ENCODE measurements at regions not wholly inside any gene's neighbourhood (a gene's known extent, or its start where the extent isn't known, plus 50 kb on each side); places are given as distances from the start of the nearest gene placed in this dataset.

DNA sequence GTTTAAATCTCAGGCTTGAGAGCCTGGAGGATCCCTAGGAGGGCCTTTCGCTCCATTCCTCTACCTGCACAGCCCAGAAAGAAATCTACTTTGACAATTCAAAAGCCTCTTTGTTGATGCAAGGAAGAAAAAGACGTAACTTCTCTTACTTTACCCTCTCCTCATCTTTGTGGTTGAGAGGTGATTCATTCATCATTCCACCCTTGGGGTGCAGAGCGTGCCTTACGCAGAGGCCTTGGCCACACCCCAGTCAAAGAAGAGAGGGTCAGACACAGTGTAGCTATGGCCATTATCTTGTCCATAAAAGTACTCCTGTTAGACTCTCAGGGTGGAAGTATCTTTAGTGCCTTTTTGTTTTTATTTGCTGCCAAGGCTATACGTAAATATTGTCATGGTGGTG is 184.0 kb downstream of the IRS2 start:
- FAIRE-seq, result no peak
- DNase-seq (ENCODE audit: low spot score), result no peak

GRCh38 chr13:109599901-109600657 is 186.3 kb downstream of the IRS2 start:
- DNase-seq (ENCODE audit: low spot score) (no peak), FAIRE-seq (no peak)

GRCh38 chr13:109595471-109595870 is 190.9 kb downstream of the IRS2 start:
- no peak for FAIRE-seq
- DNase-seq (ENCODE audit: low spot score), result no peak

DNA sequence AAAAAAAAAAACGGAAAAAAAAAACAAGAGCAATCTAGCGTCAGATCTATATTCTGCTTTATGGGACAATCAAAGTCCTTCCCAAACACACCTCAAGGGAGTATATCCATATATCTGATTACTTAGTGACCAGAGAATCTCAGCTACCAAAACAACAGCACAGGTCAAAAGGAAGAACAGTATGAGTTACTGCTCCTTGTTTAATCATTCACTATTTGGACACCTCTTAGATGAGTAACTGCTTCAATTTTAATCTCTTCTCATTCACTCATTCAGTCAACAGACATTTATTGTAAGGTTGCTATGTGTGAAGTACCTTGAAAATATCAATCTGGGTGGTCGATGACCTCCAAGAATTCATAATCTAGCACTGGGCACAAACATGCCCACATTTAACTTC is 193.2 kb downstream of the IRS2 start:
- no peak for FAIRE-seq

GRCh38 chr13:109592770-109593169 is 193.6 kb downstream of the IRS2 start:
- DNase-seq (ENCODE audit: low spot score) (no peak), FAIRE-seq (no peak)

More for the DNA sequence above, 193.2 kb downstream of the IRS2 start:
- no peak for DNase-seq (ENCODE audit: low spot score)

DNA sequence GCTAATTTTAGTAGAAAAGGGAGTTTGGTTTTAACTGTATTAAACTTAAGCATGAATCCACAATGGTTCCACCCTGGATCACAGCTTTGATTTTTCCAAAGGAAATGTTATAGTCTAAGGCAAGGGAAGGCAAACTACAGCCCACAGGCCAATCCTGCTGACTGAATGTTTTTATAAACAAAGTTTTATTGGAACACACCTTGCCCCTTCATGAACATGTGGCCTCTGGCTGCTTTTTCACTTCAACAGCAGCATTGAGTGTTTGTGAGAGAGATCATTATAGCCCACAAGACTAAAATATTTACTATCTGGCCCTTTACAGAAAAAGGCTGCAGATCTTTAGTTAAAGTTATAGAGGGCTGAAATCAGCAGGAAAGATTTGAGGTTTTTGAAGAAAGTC is 198.7 kb downstream of the IRS2 start:
- FAIRE-seq, result no peak
- no peak for DNase-seq (ENCODE audit: low spot score)

- no peak for FAIRE-seq
- DNase-seq (ENCODE audit: low spot score), result no peak
These were observed 199.7 kb downstream of the IRS2 start for GRCh38 chr13:109586509-109587346.

GRCh38 chr13:109584844-109585361 is 201.5 kb downstream of the IRS2 start:
- DNase-seq (ENCODE audit: low spot score) (no peak), FAIRE-seq (no peak)

- FAIRE-seq, result no peak
- DNase-seq (ENCODE audit: low spot score), result no peak
These were observed 209.1 kb downstream of the IRS2 start for GRCh38 chr13:109577191-109577700.

GRCh38 chr13:109576331-109576813 is 210.0 kb downstream of the IRS2 start:
- DNase-seq (ENCODE audit: low spot score), result no peak
- FAIRE-seq, result no peak

DNA sequence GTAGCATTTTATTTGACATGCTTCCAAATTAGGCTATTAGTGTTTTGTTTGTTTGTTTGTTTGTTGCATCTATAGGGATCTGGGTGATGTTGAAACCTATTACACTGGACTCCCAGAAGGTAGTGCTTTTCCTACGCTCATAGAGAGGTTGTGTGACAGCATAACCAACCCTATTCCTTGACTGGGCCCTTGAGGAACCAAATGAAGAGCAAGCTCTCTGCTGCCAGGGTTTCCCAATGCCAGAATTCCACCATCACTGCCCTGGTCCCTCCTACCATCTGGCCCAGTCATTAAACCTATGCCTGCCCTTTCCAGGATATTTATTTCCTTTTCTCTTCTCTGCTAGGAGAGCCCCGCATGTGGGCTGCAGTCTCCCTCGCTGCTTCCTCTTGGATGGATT is 210.6 kb downstream of the IRS2 start:
- FAIRE-seq (no peak), DNase-seq (ENCODE audit: low spot score) (no peak)

DNA sequence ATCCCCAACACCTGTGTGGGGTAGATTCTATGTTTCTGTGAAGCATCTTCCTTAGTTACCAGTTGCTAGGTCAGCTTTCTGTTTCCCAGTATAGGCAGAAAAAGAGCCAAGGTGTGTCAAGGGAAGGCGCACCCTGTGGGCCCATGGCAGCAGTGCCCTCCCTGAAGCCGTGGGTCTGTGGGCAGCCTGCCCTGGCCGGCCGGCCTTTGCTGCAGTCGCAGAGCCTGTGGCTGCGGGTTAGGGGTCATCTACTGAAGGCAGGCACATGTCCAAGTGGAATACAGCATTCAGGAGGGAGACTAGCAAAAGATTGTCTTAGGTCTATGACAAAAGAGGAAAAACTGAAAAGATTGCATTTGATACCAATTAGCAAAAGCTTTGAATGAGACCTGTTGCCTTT is 214.0 kb downstream of the IRS2 start:
- FAIRE-seq, result no peak
- no peak for DNase-seq (ENCODE audit: low spot score)

GRCh38 chr13:109569958-109570711 is 216.2 kb downstream of the IRS2 start:
- no peak for DNase-seq (ENCODE audit: low spot score)
- no peak for FAIRE-seq

- DNase-seq (ENCODE audit: low spot score) (no peak), FAIRE-seq (no peak)
These were observed 218.0 kb downstream of the IRS2 start for GRCh38 chr13:109568339-109568818.

DNA sequence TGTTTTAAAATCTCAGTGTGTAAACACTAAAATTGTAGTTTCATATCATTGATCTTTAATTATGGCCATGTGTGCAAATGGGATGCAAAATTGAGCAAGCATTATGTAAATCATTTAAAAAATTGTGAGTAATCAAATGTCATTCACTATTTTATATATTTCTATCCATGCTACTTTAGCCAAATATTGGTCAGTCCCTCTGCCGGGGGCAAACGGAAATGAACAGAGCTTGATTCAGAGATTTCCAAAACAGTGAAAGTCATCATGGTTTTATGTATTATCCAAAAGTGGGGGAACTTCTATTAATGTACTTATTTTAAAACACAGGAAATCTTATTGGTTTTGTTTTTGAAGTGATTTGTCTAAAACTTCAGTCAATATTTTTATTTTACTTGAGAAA is 219.1 kb downstream of the IRS2 start:
- DNase-seq (ENCODE audit: low spot score) (no peak), FAIRE-seq (no peak)

- DNase-seq (ENCODE audit: low spot score) (no peak), FAIRE-seq (no peak)
These were observed 220.5 kb downstream of the IRS2 start for GRCh38 chr13:109565877-109566276.

GRCh38 chr13:109548374-109548773 is 238.0 kb downstream of the IRS2 start:
- FAIRE-seq (no peak), DNase-seq (ENCODE audit: low spot score) (no peak)

DNA sequence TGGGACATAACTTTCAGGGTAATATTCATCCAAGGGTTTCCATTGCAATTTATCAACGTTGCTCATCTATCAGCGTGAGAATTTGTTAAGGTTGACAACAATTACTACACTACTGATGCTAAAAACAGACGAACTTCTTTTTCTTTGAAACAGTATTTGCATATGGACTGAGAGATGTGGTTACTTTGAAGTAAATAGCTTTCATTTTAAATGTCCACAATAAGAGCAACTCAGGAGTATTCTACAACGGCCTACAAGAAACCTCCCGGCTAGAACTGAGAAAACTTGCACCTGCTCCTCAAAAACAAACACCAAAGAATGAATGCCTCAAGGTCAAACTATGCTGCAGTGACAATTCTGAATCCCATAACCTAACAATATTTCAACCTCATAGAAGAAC is 238.4 kb downstream of the IRS2 start:
- no peak for FAIRE-seq

GRCh38 chr13:109545931-109546330 is 240.5 kb downstream of the IRS2 start:
- no peak for FAIRE-seq

More for the DNA sequence above, 238.4 kb downstream of the IRS2 start:
- no peak for DNase-seq (ENCODE audit: low spot score)

GRCh38 chr13:109541081-109541480 is 245.3 kb downstream of the IRS2 start:
- FAIRE-seq, result no peak
- DNase-seq (ENCODE audit: low spot score), result no peak

More at GRCh38 chr13:109545931-109546330, 240.5 kb downstream of the IRS2 start:
- DNase-seq (ENCODE audit: low spot score), result no peak

DNA sequence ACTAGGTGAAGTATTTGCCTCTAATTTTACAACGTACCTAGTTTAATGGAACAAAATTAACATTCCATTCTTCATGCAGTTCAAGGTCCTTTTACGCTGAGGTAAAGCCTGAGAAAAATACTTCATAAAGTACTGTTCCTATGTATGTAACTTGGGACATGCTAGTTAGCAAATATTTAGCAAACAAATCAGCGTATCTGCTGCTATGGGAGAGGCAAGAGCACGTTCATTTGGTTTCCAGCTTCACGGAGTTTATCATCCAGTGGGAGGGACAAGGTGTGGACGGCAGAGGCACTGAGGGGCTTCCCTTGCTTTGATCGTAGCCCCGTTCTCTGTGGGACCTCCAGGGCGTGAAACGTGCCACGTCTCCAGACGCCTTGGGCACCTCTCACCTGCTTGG is 248.8 kb downstream of the IRS2 start:
- FAIRE-seq (no peak), DNase-seq (ENCODE audit: low spot score) (no peak)

Data from urothelium cell line (cell line).